GM19025 (cell line): ENCODE measurements at regions not wholly inside any gene's neighbourhood (a gene's known extent, or its start where the extent isn't known, plus 50 kb on each side); places are given as distances from the start of the nearest gene placed in this dataset.
"Not testable (repeated sequence)": the region's sequence is repeated elsewhere in the genome, so short reads cannot be mapped to it uniquely, and the experiment has no call there.

Experiments used
- ATAC-seq: cut with Tn5 transposase; IDR thresholded peaks from one replicate; pipeline ENCODE4 v1.9.1; 2021; ENCODE audit warnings: mild to moderate bottlenecking, low read depth, moderate library complexity; ENCODE audit not compliant: unreplicated experiment

- ATAC-seq: no peak
Observed at GRCh38 chr12:126286203-126286602, 1221.0 kb downstream of the AACS start.

- no peak for ATAC-seq
Observed at GRCh38 chr12:126290456-126290855, 1225.2 kb downstream of the AACS start.

GRCh38 chr12:126291987-126292386 is 1226.8 kb downstream of the AACS start:
- ATAC-seq: not testable (repeated sequence)

- ATAC-seq: no peak
Observed at GRCh38 chr12:126295652-126296051, 1230.4 kb downstream of the AACS start.

GRCh38 chr12:126309278-126309677 is 1244.0 kb downstream of the AACS start:
- ATAC-seq: no peak

- ATAC-seq: no peak
Observed at GRCh38 chr12:126312457-126312856, 1247.2 kb downstream of the AACS start.

GRCh38 chr12:126316411-126316810 is 1251.2 kb downstream of the AACS start:
- ATAC-seq: no peak

- ATAC-seq: no peak
Observed at GRCh38 chr12:126337556-126338441, 1272.6 kb downstream of the AACS start.

- ATAC-seq: no peak
Observed at GRCh38 chr12:126342866-126343265, 1277.6 kb downstream of the AACS start.

GRCh38 chr12:126343321-126343720 is 1278.1 kb downstream of the AACS start:
- no peak for ATAC-seq

- no peak for ATAC-seq
Observed at GRCh38 chr12:126346087-126346486, 1280.9 kb downstream of the AACS start.

GRCh38 chr12:126347421-126347820 is 1282.2 kb downstream of the AACS start:
- ATAC-seq: no peak

GRCh38 chr12:126349383-126349782 is 1284.1 kb downstream of the AACS start:
- no peak for ATAC-seq

GRCh38 chr12:126353604-126354003 is 1288.4 kb downstream of the AACS start:
- ATAC-seq: no peak

GRCh38 chr12:126354633-126355032 is 1289.4 kb downstream of the AACS start:
- no peak for ATAC-seq

GRCh38 chr12:126355346-126355745 is 1290.1 kb downstream of the AACS start:
- no peak for ATAC-seq

- ATAC-seq: no peak
Observed at GRCh38 chr12:126358806-126359205, 1293.6 kb downstream of the AACS start.

- no peak for ATAC-seq
Observed at GRCh38 chr12:126359216-126359615, 1294.0 kb downstream of the AACS start.

- ATAC-seq: no peak
Observed at GRCh38 chr12:126361804-126362203, 1296.6 kb downstream of the AACS start.

GRCh38 chr12:126362493-126362892 is 1297.3 kb downstream of the AACS start:
- ATAC-seq: no peak

GRCh38 chr12:126362964-126363363 is 1297.7 kb downstream of the AACS start:
- ATAC-seq: no peak
